Left lung (tissue), 4 donors: ENCODE measurements at regions not wholly inside any gene's neighbourhood (a gene's known extent, or its start where the extent isn't known, plus 50 kb on each side); places are given as distances from the start of the nearest gene placed in this dataset.

Experiments used
- ATAC-seq: fragments of 200-7000 bp; cut with Tn5 transposase; one replicate; pipeline ENCODE4 v1.9.1; 2020; ENCODE audit warnings: moderate library complexity
- DNase-seq, 4 donors: peaks; one replicate each; pipeline ENCODE4 v3.0.0-alpha.2; 2013 to 2020
- H3K27ac ChIP-seq, 2 donors: fragments of 200-600 bp; sonication (generic) in 1 of 2; one replicate each; pipeline versions ENCODE4 v1.5.0 to v1.8.0; 2020 to 2021
- H3K27me3 ChIP-seq, 2 donors: fragments of 200-600 bp; sonication (generic) in 1 of 2; one replicate each; pipeline versions ENCODE4 v1.5.0 to v1.8.0; 2020 to 2021
- H3K36me3 ChIP-seq, 2 donors: fragments of 200-600 bp; sonication (generic) in 1 of 2; one replicate each; pipeline versions ENCODE4 v1.5.0 to v1.8.0; 2020 to 2021
- H3K4me1 ChIP-seq, 2 donors: fragments of 200-600 bp; one replicate each; pipeline ENCODE4 v1.8.0; 2021
- H3K4me3 ChIP-seq, 2 donors: fragments of 200-600 bp; sonication (generic) in 1 of 2; one replicate each; pipeline versions ENCODE4 v1.5.0 to v1.8.0; 2020 to 2021; ENCODE audit warnings: mild to moderate bottlenecking in 1 of 2
- H3K9me3 ChIP-seq, 2 donors: fragments of 200-600 bp; sonication (generic) in 1 of 2; one replicate each; pipeline versions ENCODE4 v1.5.0 to v1.8.0; 2020 to 2021
- CTCF ChIP-seq, 2 donors: fragments of 200-600 bp; sonication (generic) in 1 of 2; IDR thresholded peaks; one replicate each; pipeline versions ENCODE4 v1.5.0 to v1.8.0; 2021; ENCODE audit warnings: antibody characterized with exemption in 2 of 2
- intact Hi-C, 2 donors: fragments of 100-400 bp; cut with DNase I; formaldehyde crosslinking; loops; one replicate each; pipeline versions ENCODE4 v1.11.2 to v1.14.2; 2022
- donor health status: DM: no; HTN: yes; CAD: no.
- donor health status: DM: no; HTN: no; CAD: no.

- no peaks in the 10 kb centered on the region for H3K4me1 ChIP-seq
- intact Hi-C loops = no loop called here
- ATAC-seq = no peak
- peaks cover 0 to 15% of the 10 kb centered on the region in 2 donors for H3K9me3 ChIP-seq
- H3K27me3 ChIP-seq = no peaks in the 10 kb centered on the region
- no peak overlapping the region for H3K4me3 ChIP-seq
- TF ChIP-seq CTCF (IDR thresholded peaks at IDR 0.05) = no peak
- H3K36me3 ChIP-seq = no peaks in the 10 kb centered on the region
- no peak for DNase-seq
- no peak overlapping the region for H3K27ac ChIP-seq
Measured at GRCh38 chr4:11898796-11899195, 470.1 kb upstream of the HS3ST1 start.

- ATAC-seq = no peak
- TF ChIP-seq CTCF (IDR thresholded peaks at IDR 0.05) = no peak
- Histone ChIP-seq H3K9me3 (peaks cover 0 to 15% of the 10 kb centered on the region in 2 donors), H3K4me3 (no peak overlapping the region), H3K27ac (no peak overlapping the region), H3K36me3 (no peaks in the 10 kb centered on the region), H3K27me3 (no peaks in the 10 kb centered on the region), H3K4me1 (no peaks in the 10 kb centered on the region)
- no peak for DNase-seq
- intact Hi-C loops = no loop called here
Measured at GRCh38 chr4:11895766-11896165, 467.1 kb upstream of the HS3ST1 start.

GRCh38 chr4:11894977-11895376 is 466.3 kb upstream of the HS3ST1 start:
- Histone ChIP-seq H3K27me3 (no peaks in the 10 kb centered on the region), H3K4me1 (no peaks in the 10 kb centered on the region), H3K36me3 (no peaks in the 10 kb centered on the region), H3K9me3 (peaks cover 0 to 15% of the 10 kb centered on the region in 2 donors), H3K27ac (no peak overlapping the region), H3K4me3 (no peak overlapping the region)
- no peak for TF ChIP-seq CTCF (IDR thresholded peaks at IDR 0.05)
- DNase-seq (peak in 1 of 4 donors; percentile 23), ATAC-seq (no peak)
- intact Hi-C loops = no loop called here

- no peaks in the 10 kb centered on the region for H3K4me1 ChIP-seq
- peaks cover 0 to 17% of the 10 kb centered on the region in 2 donors for H3K9me3 ChIP-seq
- H3K27ac ChIP-seq = no peak overlapping the region
- ATAC-seq = no peak
- peak in 1 of 4 donors; percentile 18 for DNase-seq
- no peaks in the 10 kb centered on the region for H3K27me3 ChIP-seq
- TF ChIP-seq CTCF (IDR thresholded peaks at IDR 0.05) = no peak
- intact Hi-C loops = no loop called here
- no peak overlapping the region for H3K4me3 ChIP-seq
- no peaks in the 10 kb centered on the region for H3K36me3 ChIP-seq
Measured at GRCh38 chr4:11894221-11894620, 465.5 kb upstream of the HS3ST1 start.

GRCh38 chr4:11889099-11889498 is 460.4 kb upstream of the HS3ST1 start:
- intact Hi-C loops = no loop called here
- Histone ChIP-seq H3K36me3 (no peaks in the 10 kb centered on the region), H3K4me3 (no peak overlapping the region), H3K4me1 (no peaks in the 10 kb centered on the region), H3K27me3 (no peaks in the 10 kb centered on the region), H3K27ac (no peak overlapping the region), H3K9me3 (peaks cover 0 to 3% of the 10 kb centered on the region in 2 donors)
- no peak for ATAC-seq
- TF ChIP-seq CTCF (IDR thresholded peaks at IDR 0.05) = no peak
- DNase-seq = no peak
